ENCODE measurements at regions not wholly inside any gene's neighbourhood (a gene's known extent, or its start where the extent isn't known, plus 50 kb on each side); places are given as distances from the start of the nearest gene placed in this dataset.
A peak's percentile ranks its signal among the peaks of the same experiment; 100 is the strongest.

DNA sequence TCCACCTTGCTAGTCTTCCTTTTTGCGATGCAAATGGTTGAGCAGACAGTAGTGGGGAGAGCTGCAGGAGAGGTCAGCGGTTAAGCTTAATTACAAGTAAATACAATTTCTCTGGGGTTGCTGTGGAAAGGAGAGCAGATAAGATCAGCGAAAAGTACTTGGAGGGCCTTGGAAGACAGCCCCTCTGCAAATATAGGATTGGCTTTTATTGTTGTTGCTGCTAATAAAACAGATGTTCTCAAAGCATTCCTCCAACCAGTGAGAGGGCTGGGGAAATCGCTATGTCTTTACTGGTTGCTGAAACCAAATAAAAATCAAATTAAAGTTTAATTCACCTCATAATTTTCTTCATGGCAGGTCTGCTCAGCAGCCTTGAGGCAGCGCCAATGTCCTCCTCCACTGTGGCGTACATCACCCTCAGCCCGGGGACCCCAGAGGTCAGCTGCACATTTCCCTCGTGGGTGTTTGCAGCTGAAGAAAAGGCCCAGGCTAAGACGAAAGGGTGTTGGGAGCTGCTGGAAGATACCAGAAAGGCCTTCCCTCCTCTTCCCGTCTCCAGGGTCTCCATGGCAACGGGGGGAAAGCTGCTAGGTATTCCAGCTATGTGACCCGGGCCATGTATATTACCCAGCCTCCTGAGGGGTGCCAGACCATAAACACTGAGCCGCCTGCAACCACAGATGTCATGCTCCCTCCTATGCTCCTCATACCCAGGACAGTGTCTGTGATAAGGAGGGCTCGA, 54.6 kb upstream of the POU2F1 start (continued):
- no peak for TF ChIP-seq ATF2 (IDR thresholded peaks at IDR 0.05; ENCODE audit: low read length)
- TF ChIP-seq, protein P1, sequence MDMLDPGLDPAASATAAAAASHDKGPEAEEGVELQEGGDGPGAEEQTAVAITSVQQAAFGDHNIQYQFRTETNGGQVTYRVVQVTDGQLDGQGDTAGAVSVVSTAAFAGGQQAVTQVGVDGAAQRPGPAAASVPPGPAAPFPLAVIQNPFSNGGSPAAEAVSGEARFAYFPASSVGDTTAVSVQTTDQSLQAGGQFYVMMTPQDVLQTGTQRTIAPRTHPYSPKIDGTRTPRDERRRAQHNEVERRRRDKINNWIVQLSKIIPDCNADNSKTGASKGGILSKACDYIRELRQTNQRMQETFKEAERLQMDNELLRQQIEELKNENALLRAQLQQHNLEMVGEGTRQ (IDR thresholded peaks at IDR 0.05; ENCODE audit: low read length): no peak
- peak; percentile 63; the same call in 1 of the 2 replicates for TF ChIP-seq SP1 (IDR thresholded peaks at IDR 0.05; ENCODE audit: low read depth, low read length)
- TF ChIP-seq TBP (IDR thresholded peaks at IDR 0.05; ENCODE audit: low read depth, low read length): 0 out of 2 replicates have a peak, but pooled peaks have one; percentile 29
- TF ChIP-seq SIRT6 (IDR thresholded peaks at IDR 0.05; ENCODE audit: low read length): no peak
- no peak for TF ChIP-seq RFX5 (IDR thresholded peaks at IDR 0.05; ENCODE audit: borderline replicate concordance, low read depth, low read length)
- no peak for TF ChIP-seq KDM4A (IDR thresholded peaks at IDR 0.05; ENCODE audit: low read depth, low read length, severe bottlenecking)
- TF ChIP-seq SUZ12 (IDR thresholded peaks at IDR 0.05; ENCODE audit: low read length): no peak

All from H1 (cell line).